GM12872 (cell line): ENCODE measurements at regions not wholly inside any gene's neighbourhood (a gene's known extent, or its start where the extent isn't known, plus 50 kb on each side); places are given as distances from the start of the nearest gene placed in this dataset.

ENCODE experiments used
- CTCF ChIP-seq: IDR thresholded peaks from 3 replicates; pipeline ENCODE4 v1.5.1; 2011; ENCODE audit warnings: low read depth, mild to moderate bottlenecking, low read length, moderate library complexity; ENCODE audit not compliant: insufficient read depth

GRCh38 chr6:22972771-22973170 lies 403.4 kb downstream of the HDGFL1 start:
- TF ChIP-seq CTCF = no peak

- no peak for TF ChIP-seq CTCF
Observed at GRCh38 chr6:22975079-22975478, 405.7 kb downstream of the HDGFL1 start.

GRCh38 chr6:22980446-22980845 lies 411.1 kb downstream of the HDGFL1 start:
- no peak for TF ChIP-seq CTCF

GRCh38 chr6:23002044-23002619 lies 432.8 kb downstream of the HDGFL1 start:
- no peak for TF ChIP-seq CTCF

- no peak for TF ChIP-seq CTCF
Observed at GRCh38 chr6:23003671-23004467, 434.5 kb downstream of the HDGFL1 start.

GRCh38 chr6:23006656-23007055 lies 437.3 kb downstream of the HDGFL1 start:
- TF ChIP-seq CTCF = no peak

- TF ChIP-seq CTCF = no peak
Observed at GRCh38 chr6:23011615-23012014, 442.2 kb downstream of the HDGFL1 start.
